ENCODE measurements at regions not wholly inside any gene's neighbourhood (a gene's known extent, or its start where the extent isn't known, plus 50 kb on each side); places are given as distances from the start of the nearest gene placed in this dataset.

DNA sequence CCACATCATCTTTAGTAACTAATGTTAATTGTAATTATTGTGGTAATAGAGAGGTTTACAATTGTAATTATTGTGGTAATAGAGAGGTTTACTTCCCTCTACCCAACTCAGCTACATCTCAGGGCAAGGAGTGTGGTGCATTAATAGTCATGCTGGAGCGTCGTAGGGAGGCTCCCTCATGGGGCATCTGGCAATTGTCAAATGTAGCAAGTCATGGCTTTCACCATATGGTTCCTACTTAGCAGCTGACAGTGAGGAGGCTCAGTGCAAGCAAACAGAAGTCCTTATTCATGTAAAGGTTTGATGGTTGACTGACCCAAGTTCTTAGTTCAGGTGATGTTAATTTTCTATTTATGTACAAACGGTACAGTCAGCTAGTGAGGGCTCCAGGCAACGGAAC lies 1012.0 kb downstream of the FLRT2 start:
- Histone ChIP-seq H3K4me3 (ENCODE audit: insufficient read depth, low read depth, low read length, poor library complexity, severe bottlenecking) (no peak overlapping the region), H3K4me1 (ENCODE audit: control insufficient read depth, insufficient read depth, low read length, poor library complexity, severe bottlenecking) (no peaks in the 10 kb centered on the region), H3K27ac (ENCODE audit: insufficient read depth, low read length, poor library complexity, severe bottlenecking) (no peak overlapping the region), H3K36me3 (ENCODE audit: control insufficient read depth, insufficient read depth, low read length) (no peaks in the 10 kb centered on the region), H3K27me3 (replicated peaks; ENCODE audit: control insufficient read depth, insufficient read depth, low read length, poor library complexity, severe bottlenecking) (no peaks in the 10 kb centered on the region), H3K9me3 (ENCODE audit: control insufficient read depth, low read length) (no peaks in the 10 kb centered on the region)
- no peak for DNase-seq

DNA sequence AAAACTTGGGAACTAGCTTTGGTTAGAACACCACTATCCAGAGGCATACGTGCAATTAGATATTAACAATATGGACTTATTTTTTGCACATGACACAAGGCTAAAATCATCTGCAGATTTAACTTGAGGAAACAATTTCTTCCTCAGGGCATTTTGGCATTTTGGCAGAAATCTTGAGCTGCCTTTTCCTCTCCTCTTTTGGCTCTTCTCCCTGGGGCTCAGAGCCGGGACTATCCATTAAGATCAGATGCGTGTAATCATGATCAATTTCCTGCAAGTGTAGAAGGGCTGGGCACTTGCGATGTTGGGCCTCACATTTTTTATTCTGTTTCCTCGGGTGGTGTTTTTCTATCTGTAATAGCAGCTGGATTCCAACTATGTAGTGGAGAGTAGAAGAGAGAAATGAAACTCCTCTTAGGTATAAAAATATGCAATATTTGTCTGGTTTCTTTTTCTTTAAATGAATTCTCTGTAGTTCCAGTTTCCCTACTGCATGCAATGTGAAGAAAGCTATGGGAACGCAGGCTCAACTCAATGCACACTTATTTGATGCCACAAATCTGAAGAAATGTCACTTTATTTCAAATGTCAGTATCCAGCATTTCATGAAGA lies 1010.8 kb downstream of the FLRT2 start:
- no peak for DNase-seq
- H3K9me3 ChIP-seq (ENCODE audit: control insufficient read depth, low read length) = no peaks in the 10 kb centered on the region
- H3K4me3 ChIP-seq (ENCODE audit: insufficient read depth, low read depth, low read length, poor library complexity, severe bottlenecking) = no peak overlapping the region
- H3K27ac ChIP-seq (ENCODE audit: insufficient read depth, low read length, poor library complexity, severe bottlenecking) = no peak overlapping the region
- no peaks in the 10 kb centered on the region for H3K4me1 ChIP-seq (ENCODE audit: control insufficient read depth, insufficient read depth, low read length, poor library complexity, severe bottlenecking)
- H3K27me3 ChIP-seq (replicated peaks; ENCODE audit: control insufficient read depth, insufficient read depth, low read length, poor library complexity, severe bottlenecking) = no peaks in the 10 kb centered on the region
- no peaks in the 10 kb centered on the region for H3K36me3 ChIP-seq (ENCODE audit: control insufficient read depth, insufficient read depth, low read length)

DNA sequence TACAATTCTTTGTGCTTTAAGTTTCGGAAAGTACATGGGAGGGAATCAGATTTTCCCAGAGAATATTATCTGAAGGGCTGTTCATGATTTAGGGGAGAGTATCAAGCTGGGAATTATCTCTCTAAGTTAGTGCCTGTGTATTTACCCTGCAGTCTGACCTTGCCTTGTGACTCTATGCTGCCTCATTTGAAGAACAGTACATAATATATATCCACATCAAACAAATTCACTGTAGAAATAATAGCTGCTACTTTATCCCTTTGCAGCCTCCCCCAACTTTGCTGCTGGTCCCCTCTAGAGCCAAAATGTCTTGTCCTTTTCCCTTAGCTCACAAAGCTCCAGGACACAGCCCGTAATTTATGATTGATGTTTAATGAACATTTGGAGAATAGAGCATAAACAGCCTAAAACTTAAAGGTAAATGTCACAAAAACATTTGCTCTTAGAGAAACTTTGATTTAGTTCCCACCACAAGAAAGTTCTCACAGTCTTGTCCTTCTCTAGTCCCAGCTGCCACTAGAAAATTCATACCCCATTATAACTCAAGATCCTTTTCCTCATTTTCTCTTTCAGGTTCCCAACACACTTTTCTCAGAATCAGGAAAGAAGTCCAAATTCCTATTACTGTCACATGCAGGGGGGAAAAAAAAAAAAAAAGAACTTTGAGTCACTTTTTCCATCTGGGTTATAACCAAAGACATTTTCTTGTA lies 1009.6 kb downstream of the FLRT2 start:
- Histone ChIP-seq H3K27me3 (replicated peaks; ENCODE audit: control insufficient read depth, insufficient read depth, low read length, poor library complexity, severe bottlenecking) (no peaks in the 10 kb centered on the region), H3K36me3 (ENCODE audit: control insufficient read depth, insufficient read depth, low read length) (no peaks in the 10 kb centered on the region), H3K27ac (ENCODE audit: insufficient read depth, low read length, poor library complexity, severe bottlenecking) (no peak overlapping the region), H3K9me3 (ENCODE audit: control insufficient read depth, low read length) (no peaks in the 10 kb centered on the region), H3K4me1 (ENCODE audit: control insufficient read depth, insufficient read depth, low read length, poor library complexity, severe bottlenecking) (no peaks in the 10 kb centered on the region), H3K4me3 (ENCODE audit: insufficient read depth, low read depth, low read length, poor library complexity, severe bottlenecking) (no peak overlapping the region)
- no peak for DNase-seq

DNA sequence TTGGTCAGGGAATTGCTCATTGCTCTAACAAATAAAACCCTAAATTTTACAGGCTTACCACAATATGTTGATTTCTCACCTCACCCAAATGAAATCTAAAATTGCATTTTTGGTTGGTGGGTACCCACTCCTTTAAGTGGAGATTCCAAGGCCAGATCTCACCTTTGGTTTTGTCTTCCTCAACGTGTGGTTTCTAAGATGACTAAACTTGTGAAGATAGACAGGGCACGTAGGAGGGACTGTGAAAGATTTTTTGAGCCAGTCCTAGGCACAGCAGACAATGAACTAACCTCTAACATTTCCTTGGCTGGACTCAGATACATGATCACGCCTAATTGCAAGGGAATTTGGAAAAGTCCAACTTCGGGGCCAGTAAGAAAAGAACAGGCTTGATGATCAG lies 1003.9 kb downstream of the FLRT2 start:
- no peak for DNase-seq
- no peaks in the 10 kb centered on the region for H3K27me3 ChIP-seq (replicated peaks; ENCODE audit: control insufficient read depth, insufficient read depth, low read length, poor library complexity, severe bottlenecking)
- H3K27ac ChIP-seq (ENCODE audit: insufficient read depth, low read length, poor library complexity, severe bottlenecking) = no peak overlapping the region
- H3K36me3 ChIP-seq (ENCODE audit: control insufficient read depth, insufficient read depth, low read length) = no peaks in the 10 kb centered on the region
- no peaks in the 10 kb centered on the region for H3K9me3 ChIP-seq (ENCODE audit: control insufficient read depth, low read length)
- no peak overlapping the region for H3K4me3 ChIP-seq (ENCODE audit: insufficient read depth, low read depth, low read length, poor library complexity, severe bottlenecking)
- H3K4me1 ChIP-seq (ENCODE audit: control insufficient read depth, insufficient read depth, low read length, poor library complexity, severe bottlenecking) = no peaks in the 10 kb centered on the region

DNA sequence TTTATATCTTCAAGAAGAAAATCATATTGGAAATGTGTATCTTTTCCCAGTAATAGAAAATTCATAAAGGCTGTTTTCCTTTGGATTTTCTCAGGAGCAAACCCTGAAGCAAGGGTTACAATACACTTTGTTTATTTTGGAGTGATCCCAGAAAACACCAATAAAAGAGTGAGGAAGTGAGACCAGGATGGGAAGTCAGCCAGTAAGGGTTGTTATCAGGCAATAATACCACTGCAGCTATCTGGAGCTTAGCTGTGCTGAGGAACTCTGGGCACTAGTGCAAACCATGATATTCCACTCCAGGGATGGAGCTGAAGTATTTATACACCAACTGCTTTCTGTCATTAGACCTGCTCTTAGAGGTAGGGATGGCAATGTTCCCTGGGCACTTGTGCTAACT lies 1002.3 kb downstream of the FLRT2 start:
- Histone ChIP-seq H3K27me3 (replicated peaks; ENCODE audit: control insufficient read depth, insufficient read depth, low read length, poor library complexity, severe bottlenecking) (no peaks in the 10 kb centered on the region), H3K36me3 (ENCODE audit: control insufficient read depth, insufficient read depth, low read length) (no peaks in the 10 kb centered on the region), H3K9me3 (ENCODE audit: control insufficient read depth, low read length) (no peaks in the 10 kb centered on the region), H3K4me3 (ENCODE audit: insufficient read depth, low read depth, low read length, poor library complexity, severe bottlenecking) (no peak overlapping the region), H3K27ac (ENCODE audit: insufficient read depth, low read length, poor library complexity, severe bottlenecking) (no peak overlapping the region), H3K4me1 (ENCODE audit: control insufficient read depth, insufficient read depth, low read length, poor library complexity, severe bottlenecking) (no peaks in the 10 kb centered on the region)
- no peak for DNase-seq

DNA sequence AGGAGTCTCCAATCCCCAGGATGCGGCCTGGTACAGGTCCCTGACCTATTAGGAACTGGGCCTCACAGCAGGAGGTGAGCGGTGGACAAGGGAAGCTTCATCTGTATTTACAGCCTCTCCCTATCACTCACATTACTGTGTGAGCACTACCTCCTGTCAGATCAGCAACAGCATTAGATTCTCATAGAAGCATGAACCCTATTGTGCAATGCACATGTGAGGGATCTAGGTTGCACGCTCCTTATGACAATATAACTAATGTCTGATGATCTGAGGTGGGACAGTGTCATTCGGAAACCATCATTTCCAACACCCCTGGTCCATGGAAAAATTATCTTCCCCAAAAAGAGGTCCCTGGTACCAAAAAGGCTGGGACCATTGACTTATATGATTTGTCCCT lies 1000.5 kb downstream of the FLRT2 start:
- no peak for DNase-seq
- H3K4me1 ChIP-seq (ENCODE audit: control insufficient read depth, insufficient read depth, low read length, poor library complexity, severe bottlenecking) = no peaks in the 10 kb centered on the region
- H3K4me3 ChIP-seq (ENCODE audit: insufficient read depth, low read depth, low read length, poor library complexity, severe bottlenecking) = no peak overlapping the region
- H3K36me3 ChIP-seq (ENCODE audit: control insufficient read depth, insufficient read depth, low read length) = no peaks in the 10 kb centered on the region
- H3K27me3 ChIP-seq (replicated peaks; ENCODE audit: control insufficient read depth, insufficient read depth, low read length, poor library complexity, severe bottlenecking) = no peaks in the 10 kb centered on the region
- no peaks in the 10 kb centered on the region for H3K9me3 ChIP-seq (ENCODE audit: control insufficient read depth, low read length)
- no peak overlapping the region for H3K27ac ChIP-seq (ENCODE audit: insufficient read depth, low read length, poor library complexity, severe bottlenecking)

DNA sequence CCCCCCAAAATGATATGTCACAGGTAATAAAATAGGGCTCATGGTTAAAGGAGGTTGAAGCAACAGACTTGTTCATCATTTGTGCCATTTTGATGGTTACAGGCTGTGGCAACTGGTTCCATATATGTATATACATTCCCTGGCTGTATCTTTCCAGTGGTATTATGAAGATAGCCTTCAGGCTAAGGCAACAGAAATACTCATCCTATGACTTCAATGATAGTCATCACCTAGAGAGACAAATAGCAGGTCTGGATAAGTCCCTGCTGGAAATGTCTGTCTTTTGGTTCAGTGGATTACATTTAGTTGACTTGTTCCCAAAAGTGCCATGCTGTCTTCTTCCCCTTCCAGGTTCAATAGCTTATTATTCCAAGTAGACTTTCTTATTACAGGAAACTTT lies 997.4 kb downstream of the FLRT2 start:
- no peaks in the 10 kb centered on the region for H3K4me1 ChIP-seq (ENCODE audit: control insufficient read depth, insufficient read depth, low read length, poor library complexity, severe bottlenecking)
- H3K36me3 ChIP-seq (ENCODE audit: control insufficient read depth, insufficient read depth, low read length) = no peaks in the 10 kb centered on the region
- DNase-seq = no peak
- H3K27ac ChIP-seq (ENCODE audit: insufficient read depth, low read length, poor library complexity, severe bottlenecking) = no peak overlapping the region
- no peak overlapping the region for H3K4me3 ChIP-seq (ENCODE audit: insufficient read depth, low read depth, low read length, poor library complexity, severe bottlenecking)
- H3K9me3 ChIP-seq (ENCODE audit: control insufficient read depth, low read length) = no peaks in the 10 kb centered on the region
- H3K27me3 ChIP-seq (replicated peaks; ENCODE audit: control insufficient read depth, insufficient read depth, low read length, poor library complexity, severe bottlenecking) = no peaks in the 10 kb centered on the region

DNA sequence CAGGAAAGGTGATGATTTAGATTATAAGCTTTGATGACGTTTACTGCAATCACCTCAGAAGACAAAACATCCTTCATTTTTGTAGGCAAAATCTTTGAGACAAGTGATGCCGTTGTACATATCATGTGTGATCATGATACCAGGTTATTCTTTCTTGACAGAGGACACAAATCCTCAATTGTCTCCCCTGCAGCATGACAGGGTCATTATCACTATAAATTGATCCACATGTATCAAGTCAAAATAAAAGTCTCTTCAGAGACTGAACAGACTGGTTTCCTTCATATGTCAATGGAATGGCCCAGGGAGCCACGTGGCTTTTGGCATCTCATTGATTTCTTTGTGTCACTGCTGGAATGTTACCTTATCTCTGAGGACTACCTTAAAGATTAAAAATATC lies 995.7 kb downstream of the FLRT2 start:
- H3K27ac ChIP-seq (ENCODE audit: insufficient read depth, low read length, poor library complexity, severe bottlenecking) = no peak overlapping the region
- no peak for DNase-seq
- no peaks in the 10 kb centered on the region for H3K4me1 ChIP-seq (ENCODE audit: control insufficient read depth, insufficient read depth, low read length, poor library complexity, severe bottlenecking)
- H3K27me3 ChIP-seq (replicated peaks; ENCODE audit: control insufficient read depth, insufficient read depth, low read length, poor library complexity, severe bottlenecking) = no peaks in the 10 kb centered on the region
- H3K4me3 ChIP-seq (ENCODE audit: insufficient read depth, low read depth, low read length, poor library complexity, severe bottlenecking) = no peak overlapping the region
- no peaks in the 10 kb centered on the region for H3K36me3 ChIP-seq (ENCODE audit: control insufficient read depth, insufficient read depth, low read length)
- no peaks in the 10 kb centered on the region for H3K9me3 ChIP-seq (ENCODE audit: control insufficient read depth, low read length)

DNA sequence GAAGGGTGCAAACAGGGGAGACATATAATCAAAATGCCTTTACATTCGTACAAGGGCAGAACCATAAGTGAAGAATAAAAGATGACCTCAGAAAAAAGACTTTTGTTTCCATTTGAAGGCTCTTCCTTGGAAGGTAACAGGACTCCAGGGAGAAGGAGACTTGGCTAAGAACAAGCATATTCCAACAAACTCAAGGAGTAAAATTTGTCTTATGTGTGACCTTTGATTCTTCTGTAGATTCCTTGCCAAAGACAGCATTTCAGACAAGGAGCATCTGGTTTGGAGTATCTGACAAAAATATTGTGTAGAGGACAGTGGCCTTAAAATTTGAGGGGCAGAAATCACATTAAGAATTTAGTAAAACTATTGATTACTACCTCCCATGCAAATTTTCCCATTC lies 991.9 kb downstream of the FLRT2 start:
- H3K27me3 ChIP-seq (replicated peaks; ENCODE audit: control insufficient read depth, insufficient read depth, low read length, poor library complexity, severe bottlenecking) = no peaks in the 10 kb centered on the region
- H3K36me3 ChIP-seq (ENCODE audit: control insufficient read depth, insufficient read depth, low read length) = no peaks in the 10 kb centered on the region
- no peak overlapping the region for H3K27ac ChIP-seq (ENCODE audit: insufficient read depth, low read length, poor library complexity, severe bottlenecking)
- no peaks in the 10 kb centered on the region for H3K4me1 ChIP-seq (ENCODE audit: control insufficient read depth, insufficient read depth, low read length, poor library complexity, severe bottlenecking)
- no peak for DNase-seq
- H3K4me3 ChIP-seq (ENCODE audit: insufficient read depth, low read depth, low read length, poor library complexity, severe bottlenecking) = no peak overlapping the region
- no peaks in the 10 kb centered on the region for H3K9me3 ChIP-seq (ENCODE audit: control insufficient read depth, low read length)

DNA sequence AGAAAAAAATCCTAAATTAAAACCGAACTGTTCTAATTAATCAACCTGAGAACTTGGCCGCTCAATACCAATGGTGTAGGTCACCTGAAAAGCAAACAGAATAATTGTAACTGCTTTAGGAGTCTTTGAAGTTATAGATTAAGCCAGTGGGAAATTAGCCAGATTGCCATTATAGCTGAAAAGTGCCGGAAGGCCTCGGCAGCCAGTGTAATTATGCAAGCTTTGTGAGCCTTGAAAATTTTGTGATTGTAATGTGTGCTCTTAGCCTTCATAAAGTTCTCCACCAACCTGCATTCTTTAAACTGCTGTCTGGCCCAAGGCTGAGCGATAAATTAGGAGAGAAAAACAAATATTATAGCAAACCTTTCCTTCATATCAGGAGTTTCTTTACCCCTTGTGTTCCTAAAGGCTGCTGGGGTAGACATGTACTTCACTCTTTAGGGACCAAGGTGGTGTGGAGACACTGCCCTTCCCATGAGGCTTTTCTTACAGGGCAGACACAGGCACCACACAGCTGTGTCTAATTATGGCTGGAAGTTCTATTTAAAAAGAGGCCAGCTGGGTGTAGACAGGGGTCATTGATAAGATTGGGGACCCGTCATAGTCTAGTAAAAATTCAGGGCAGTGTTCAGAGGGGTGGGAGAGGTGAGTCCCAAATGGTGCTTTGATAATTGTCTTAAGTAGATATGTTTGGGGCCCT lies 991.2 kb downstream of the FLRT2 start:
- no peaks in the 10 kb centered on the region for H3K36me3 ChIP-seq (ENCODE audit: control insufficient read depth, insufficient read depth, low read length)
- no peaks in the 10 kb centered on the region for H3K4me1 ChIP-seq (ENCODE audit: control insufficient read depth, insufficient read depth, low read length, poor library complexity, severe bottlenecking)
- H3K27me3 ChIP-seq (replicated peaks; ENCODE audit: control insufficient read depth, insufficient read depth, low read length, poor library complexity, severe bottlenecking) = no peaks in the 10 kb centered on the region
- no peaks in the 10 kb centered on the region for H3K9me3 ChIP-seq (ENCODE audit: control insufficient read depth, low read length)
- H3K27ac ChIP-seq (ENCODE audit: insufficient read depth, low read length, poor library complexity, severe bottlenecking) = no peak overlapping the region
- DNase-seq = no peak
- no peak overlapping the region for H3K4me3 ChIP-seq (ENCODE audit: insufficient read depth, low read depth, low read length, poor library complexity, severe bottlenecking)
